Loucy (cell line): ENCODE measurements at regions not wholly inside any gene's neighbourhood (a gene's known extent, or its start where the extent isn't known, plus 50 kb on each side); places are given as distances from the start of the nearest gene placed in this dataset.
"Not testable (repeated sequence)": the region's sequence is repeated elsewhere in the genome, so short reads cannot be mapped to it uniquely, and the experiment has no call there.

Experiments
- H2AFZ ChIP-seq: fragments of 200-600 bp; sonication (generic); 2 replicates; pipeline ENCODE4 v1.6.0; 2016; ENCODE audit warnings: antibody characterized with exemption, mild to moderate bottlenecking, low read length, moderate library complexity
- H3F3A ChIP-seq: fragments of 200-600 bp; 2 replicates; pipeline ENCODE4 v1.6.0; 2016; ENCODE audit warnings: antibody characterized with exemption, low read depth, mild to moderate bottlenecking
- H3K27me3 ChIP-seq: fragments of 200-600 bp; sonication (generic); 2 replicates; pipeline ENCODE4 v1.6.1; 2014; ENCODE audit warnings: low read length, mild to moderate bottlenecking; ENCODE audit not compliant: insufficient read depth, poor library complexity, severe bottlenecking
- H3K36me3 ChIP-seq: fragments of 200-600 bp; sonication (generic); 2 replicates; pipeline ENCODE4 v1.6.1; 2016; ENCODE audit warnings: low read length; ENCODE audit not compliant: insufficient read depth
- H3K4me1 ChIP-seq: fragments of 200-600 bp; sonication (generic); 2 replicates; pipeline ENCODE4 v1.5.1; 2014; ENCODE audit warnings: low read length, mild to moderate bottlenecking; ENCODE audit not compliant: insufficient read depth, poor library complexity, severe bottlenecking
- H3K4me2 ChIP-seq: fragments of 200-600 bp; sonication (generic); 2 replicates; pipeline ENCODE4 v1.6.0; 2014; ENCODE audit warnings: antibody characterized with exemption, low read length, low read depth, mild to moderate bottlenecking; ENCODE audit not compliant: poor library complexity, severe bottlenecking
- H3K4me3 ChIP-seq: fragments of 200-600 bp; sonication (generic); 2 replicates; pipeline ENCODE4 v1.5.1; 2014; ENCODE audit warnings: low read length, mild to moderate bottlenecking, mixed read lengths; ENCODE audit not compliant: poor library complexity, severe bottlenecking
- H3K79me2 ChIP-seq: fragments of 200-600 bp; sonication (generic); 2 replicates; pipeline ENCODE4 v1.6.1; 2014; ENCODE audit warnings: low read length; ENCODE audit not compliant: insufficient read depth
- H3K9ac ChIP-seq: fragments of 200-600 bp; sonication (generic); 2 replicates; pipeline ENCODE4 v1.6.0; 2014; ENCODE audit warnings: mild to moderate bottlenecking, low read depth, low read length, moderate library complexity; ENCODE audit not compliant: poor library complexity, severe bottlenecking
- H3K9me2 ChIP-seq: fragments of 200-600 bp; sonication (generic); replicated peaks from 2 replicates; pipeline ENCODE4 v1.6.1; 2016; ENCODE audit warnings: low read depth, low read length, mixed read lengths
- H3K9me3 ChIP-seq: fragments of 200-600 bp; sonication (generic); 2 replicates; pipeline ENCODE4 v1.6.1; 2014; ENCODE audit warnings: mild to moderate bottlenecking, antibody characterized with exemption, low read length, low read depth; ENCODE audit not compliant: insufficient read depth
- H4K20me1 ChIP-seq: fragments of 200-600 bp; sonication (generic); 2 replicates; pipeline ENCODE4 v1.6.0; 2014; ENCODE audit warnings: antibody characterized with exemption, low read length, mild to moderate bottlenecking; ENCODE audit not compliant: insufficient read depth, poor library complexity, severe bottlenecking
- CTCF ChIP-seq: fragments of 200-600 bp; sonication (generic); conservative IDR thresholded peaks from 2 replicates; pipeline ENCODE4 v1.5.1; 2014; ENCODE audit warnings: mild to moderate bottlenecking, antibody characterized with exemption, low read length
- EZH2phosphoT487 ChIP-seq: fragments of 200-600 bp; IDR thresholded peaks from 2 replicates; pipeline ENCODE4 v1.6.1; 2018; ENCODE audit warnings: antibody characterized with exemption, mild to moderate bottlenecking, moderate library complexity, borderline replicate concordance

GRCh38 chr4:114444211-114444610 lies 154.4 kb upstream of the UGT8 start:
- TF ChIP-seq EZH2phosphoT487 (no peak), CTCF (no peak)
- Histone ChIP-seq H3K4me3 (no peak overlapping the region), H3K9me2 (no peaks in the 10 kb centered on the region), H3K4me2 (no peak overlapping the region), H3K9me3 (no peaks in the 10 kb centered on the region), H3K79me2 (no peaks in the 10 kb centered on the region), H3K9ac (no peak overlapping the region), H3F3A (no peaks in the 10 kb centered on the region), H3K4me1 (no peaks in the 10 kb centered on the region), H2AFZ (no peak overlapping the region), H3K27me3 (no peaks in the 10 kb centered on the region), H3K36me3 (no peaks in the 10 kb centered on the region), H4K20me1 (no peaks in the 10 kb centered on the region)

- H3K27me3 ChIP-seq, H3K36me3 ChIP-seq, H3K4me2 ChIP-seq, H3F3A ChIP-seq, H4K20me1 ChIP-seq, H3K4me3 ChIP-seq, H3K9me3 ChIP-seq, H3K9ac ChIP-seq, H2AFZ ChIP-seq, H3K79me2 ChIP-seq, H3K4me1 ChIP-seq, H3K9me2 ChIP-seq: not testable (repeated sequence)
Observed at GRCh38 chr4:114447963-114448516, 150.6 kb upstream of the UGT8 start.

GRCh38 chr4:114458728-114459127 lies 139.9 kb upstream of the UGT8 start:
- no peaks in the 10 kb centered on the region for H3F3A ChIP-seq
- no peak overlapping the region for H3K4me3 ChIP-seq
- H3K4me1 ChIP-seq: no peaks in the 10 kb centered on the region
- no peak overlapping the region for H2AFZ ChIP-seq
- no peaks in the 10 kb centered on the region for H3K36me3 ChIP-seq
- no peaks in the 10 kb centered on the region for H3K9me3 ChIP-seq
- TF ChIP-seq CTCF (no peak), EZH2phosphoT487 (no peak)
- H4K20me1 ChIP-seq: no peaks in the 10 kb centered on the region
- no peak overlapping the region for H3K9ac ChIP-seq
- no peaks in the 10 kb centered on the region for H3K27me3 ChIP-seq
- H3K4me2 ChIP-seq: no peak overlapping the region
- H3K79me2 ChIP-seq: no peaks in the 10 kb centered on the region
- no peaks in the 10 kb centered on the region for H3K9me2 ChIP-seq

GRCh38 chr4:114464726-114465272 lies 133.8 kb upstream of the UGT8 start:
- H3K79me2 ChIP-seq: no peaks in the 10 kb centered on the region
- no peaks in the 10 kb centered on the region for H3K9me2 ChIP-seq
- H3K4me1 ChIP-seq: no peaks in the 10 kb centered on the region
- H3K9me3 ChIP-seq: no peaks in the 10 kb centered on the region
- H3K9ac ChIP-seq: no peak overlapping the region
- no peaks in the 10 kb centered on the region for H3K36me3 ChIP-seq
- H3F3A ChIP-seq: no peaks in the 10 kb centered on the region
- TF ChIP-seq CTCF (no peak), EZH2phosphoT487 (no peak)
- no peak overlapping the region for H3K4me2 ChIP-seq
- no peak overlapping the region for H3K4me3 ChIP-seq
- no peaks in the 10 kb centered on the region for H4K20me1 ChIP-seq
- no peak overlapping the region for H2AFZ ChIP-seq
- H3K27me3 ChIP-seq: no peaks in the 10 kb centered on the region
